HEK293 (cell line): ENCODE measurements at regions not wholly inside any gene's neighbourhood (a gene's known extent, or its start where the extent isn't known, plus 50 kb on each side); places are given as distances from the start of the nearest gene placed in this dataset.

Source experiments
- CTCF ChIA-PET: fragments of 350-600 bp; formaldehyde crosslinking; extraction: SDS; loops from one replicate; lab custom pipeline; 2021; ENCODE audit warnings: antibody characterized with exemption; lab: Yijun Ruan, JAX
- POLR2A ChIA-PET: fragments of 300-600 bp; formaldehyde crosslinking; extraction: SDS; loops from one replicate; lab custom pipeline; 2020; ENCODE audit warnings: antibody characterized with exemption, inconsistent platforms; lab: Yijun Ruan, JAX
- H3K27ac ChIP-seq: fragments of 200-500 bp; sonication (Bioruptor generic); 2 replicates; pipeline ENCODE4 v1.5.1; 2014; ENCODE audit warnings: low read depth, low read length, control low read depth, inconsistent platforms; ENCODE audit errors: extremely low read depth
- H3K36me3 ChIP-seq, 2 experiments: fragments of 200-500 bp in 1 of 2; sonication (Bioruptor generic) in 1 of 2; 1 replicate in 1 of 2; 2 replicates in 1 of 2; pipeline ENCODE4 v1.5.1; 2014 to 2017; ENCODE audit warnings: inconsistent platforms in 2 of 2, low read length in 2 of 2; ENCODE audit not compliant: control insufficient read depth in 2 of 2, insufficient read depth in 1 of 2
- H3K4me1 ChIP-seq: fragments of 200-500 bp; sonication (Bioruptor generic); 2 replicates; pipeline ENCODE4 v1.5.1; 2014; ENCODE audit warnings: mild to moderate bottlenecking, low read length, inconsistent platforms; ENCODE audit not compliant: control insufficient read depth, insufficient read depth
- H3K4me3 ChIP-seq: 2 replicates; pipeline ENCODE4 v1.5.1; 2011; ENCODE audit warnings: low read depth, mild to moderate bottlenecking, control low read depth, low read length, moderate library complexity
- H3K9me3 ChIP-seq: fragments of 200-500 bp; sonication (Bioruptor generic); 2 replicates; pipeline ENCODE4 v1.5.1; 2014; ENCODE audit warnings: low read depth, low read length, inconsistent platforms; ENCODE audit not compliant: control insufficient read depth, insufficient read depth
- AEBP2 ChIP-seq: fragments of 450-650 bp; formaldehyde crosslinking; IDR thresholded peaks from 2 replicates; pipeline ENCODE4 v1.5.1; 2016; ENCODE audit warnings: missing biosample characterization, missing genetic modification characterization, borderline replicate concordance
- ATF2 ChIP-seq: fragments of 450-650 bp; formaldehyde crosslinking; IDR thresholded peaks from 2 replicates; pipeline ENCODE4 v1.5.1; 2016; ENCODE audit warnings: missing biosample characterization, missing genetic modification characterization, low read depth
- FEZF1 ChIP-seq: fragments of 450-650 bp; formaldehyde crosslinking; IDR thresholded peaks from 2 replicates; pipeline ENCODE4 v1.5.1; 2016; ENCODE audit warnings: missing biosample characterization, missing genetic modification characterization
- HOXA7 ChIP-seq: sonication (generic); formaldehyde crosslinking; IDR thresholded peaks from 2 replicates; pipeline ENCODE4 v1.8.1; 2022; ENCODE audit warnings: missing genetic modification reagents, borderline replicate concordance
- HOXC10 ChIP-seq: sonication (generic); formaldehyde crosslinking; IDR thresholded peaks from 2 replicates; pipeline ENCODE4 v1.8.1; 2023; ENCODE audit warnings: mild to moderate bottlenecking, missing genetic modification reagents
- KLF1 ChIP-seq: fragments of 450-650 bp; formaldehyde crosslinking; IDR thresholded peaks from 2 replicates; pipeline ENCODE4 v1.5.1; 2016; ENCODE audit warnings: missing biosample characterization, missing genetic modification characterization
- KLF10 ChIP-seq: fragments of 450-650 bp; IDR thresholded peaks from 2 replicates; pipeline ENCODE4 v1.5.1; 2018; ENCODE audit warnings: missing biosample characterization, mild to moderate bottlenecking, missing genetic modification characterization
- PRDM4 ChIP-seq: fragments of 450-650 bp; formaldehyde crosslinking; IDR thresholded peaks from 2 replicates; pipeline ENCODE4 v1.5.1; 2017; ENCODE audit warnings: missing biosample characterization, missing genetic modification characterization
- TCF7L2 ChIP-seq: IDR thresholded peaks from 2 replicates; pipeline ENCODE4 v1.6.1; 2011; ENCODE audit warnings: low read depth, mild to moderate bottlenecking, inconsistent platforms, low read length, moderate library complexity, borderline replicate concordance
- ZFP37 ChIP-seq: fragments of 450-650 bp; formaldehyde crosslinking; IDR thresholded peaks from 2 replicates; pipeline ENCODE4 v1.5.1; 2016; ENCODE audit warnings: missing biosample characterization, missing genetic modification characterization
- ZNF138 ChIP-seq: fragments of 450-650 bp; formaldehyde crosslinking; IDR thresholded peaks from 2 replicates; pipeline ENCODE4 v1.5.1; 2016; ENCODE audit warnings: missing biosample characterization, missing genetic modification characterization, borderline replicate concordance
- ZNF140 ChIP-seq: fragments of 450-650 bp; formaldehyde crosslinking; IDR thresholded peaks from 2 replicates; pipeline ENCODE4 v1.5.1; 2016; ENCODE audit warnings: missing biosample characterization, missing genetic modification characterization
- ZNF146 ChIP-seq: fragments of 450-650 bp; formaldehyde crosslinking; IDR thresholded peaks from 2 replicates; pipeline ENCODE4 v1.5.1; 2016; ENCODE audit warnings: missing biosample characterization, missing genetic modification characterization
- ZNF157 ChIP-seq: fragments of 450-650 bp; formaldehyde crosslinking; IDR thresholded peaks from 2 replicates; pipeline ENCODE4 v1.5.1; 2016; ENCODE audit warnings: missing biosample characterization, missing genetic modification characterization
- ZNF214 ChIP-seq: fragments of 450-650 bp; formaldehyde crosslinking; IDR thresholded peaks from 2 replicates; pipeline ENCODE4 v1.5.1; 2017; ENCODE audit warnings: missing biosample characterization, mild to moderate bottlenecking, missing genetic modification characterization, borderline replicate concordance
- ZNF23 ChIP-seq: fragments of 450-650 bp; formaldehyde crosslinking; IDR thresholded peaks from 2 replicates; pipeline ENCODE4 v1.5.1; 2016; ENCODE audit warnings: missing biosample characterization, missing genetic modification characterization, borderline replicate concordance
- ZNF354C ChIP-seq: fragments of 450-650 bp; formaldehyde crosslinking; IDR thresholded peaks from 2 replicates; pipeline ENCODE4 v1.5.1; 2016; ENCODE audit warnings: missing biosample characterization, missing genetic modification characterization, low read depth, borderline replicate concordance
- ZNF433 ChIP-seq: fragments of 450-650 bp; formaldehyde crosslinking; IDR thresholded peaks from 2 replicates; pipeline ENCODE4 v1.5.1; 2016; ENCODE audit warnings: missing biosample characterization, missing genetic modification characterization, low read depth
- ZNF548 ChIP-seq: fragments of 450-650 bp; formaldehyde crosslinking; IDR thresholded peaks from 2 replicates; pipeline ENCODE4 v1.5.1; 2016; ENCODE audit warnings: missing biosample characterization, missing genetic modification characterization
- ZNF561 ChIP-seq: fragments of 450-650 bp; IDR thresholded peaks from 2 replicates; pipeline ENCODE4 v1.5.1; 2018; ENCODE audit warnings: missing biosample characterization, missing genetic modification characterization, borderline replicate concordance
- ZNF701 ChIP-seq: fragments of 450-650 bp; formaldehyde crosslinking; IDR thresholded peaks from 2 replicates; pipeline ENCODE4 v1.5.1; 2016; ENCODE audit warnings: missing biosample characterization, missing genetic modification characterization
- ZNF785 ChIP-seq: fragments of 450-650 bp; formaldehyde crosslinking; IDR thresholded peaks from 2 replicates; pipeline ENCODE4 v1.5.1; 2016; ENCODE audit warnings: missing biosample characterization, missing genetic modification characterization
- TF ChIP-seq, protein P1 (sequence below): fragments of 450-650 bp; formaldehyde crosslinking; IDR thresholded peaks from 2 replicates; pipeline ENCODE4 v1.5.1; 2016; ENCODE audit warnings: missing biosample characterization, missing genetic modification characterization
- TF ChIP-seq, protein P2 (sequence below): sonication (generic); formaldehyde crosslinking; IDR thresholded peaks from 2 replicates; pipeline ENCODE4 v1.8.1; 2022; ENCODE audit warnings: mild to moderate bottlenecking, moderate library complexity, missing genetic modification reagents

DNA sequence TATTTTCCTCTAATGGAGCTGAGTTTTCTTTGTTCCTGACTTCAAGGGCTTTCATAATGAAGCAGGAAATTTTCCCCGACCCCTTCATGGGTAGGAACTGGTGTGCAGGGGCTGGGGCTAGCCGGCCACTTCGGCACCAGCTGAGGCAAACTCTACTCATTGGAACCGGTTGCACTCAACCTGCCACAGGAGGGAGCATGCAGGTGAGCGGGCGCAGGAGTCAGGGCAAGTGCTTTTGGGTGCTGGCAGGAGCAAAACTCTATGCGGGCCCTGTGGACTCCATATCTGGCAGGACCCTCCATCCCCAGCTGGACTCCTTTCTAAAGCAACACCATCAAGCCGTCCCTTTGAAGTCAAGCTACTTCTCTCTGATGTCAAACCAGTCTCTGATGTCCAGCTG lies 244.2 kb downstream of the EPM2A start:
- no peak overlapping the region for H3K4me3 ChIP-seq
- H3K9me3 ChIP-seq: no peaks in the 10 kb centered on the region
- no peak overlapping the region for H3K27ac ChIP-seq
- ChIA-PET CTCF (no interaction called here), POLR2A (no interaction called here)
- H3K36me3 ChIP-seq: no peaks in the 10 kb centered on the region
- TF ChIP-seq PRDM4 (tag by site-specific recombination) (no peak), ATF2 (tag by site-specific recombination) (no peak), ZNF433 (no peak), ZNF701 (no peak), ZNF138 (no peak), ZNF561 (tag by site-specific recombination) (no peak), TCF7L2 (no peak), ZNF354C (tag by site-specific recombination) (no peak), ZNF23 (tag by site-specific recombination) (no peak), ZNF140 (tag by site-specific recombination) (no peak), ZFP37 (tag by site-specific recombination) (no peak), AEBP2 (tag by site-specific recombination) (no peak), ZNF157 (tag by site-specific recombination) (no peak), ZNF785 (tag by site-specific recombination) (no peak), HOXA7 (CRISPR knock-in tag) (no peak)
- TF ChIP-seq, protein P1, sequence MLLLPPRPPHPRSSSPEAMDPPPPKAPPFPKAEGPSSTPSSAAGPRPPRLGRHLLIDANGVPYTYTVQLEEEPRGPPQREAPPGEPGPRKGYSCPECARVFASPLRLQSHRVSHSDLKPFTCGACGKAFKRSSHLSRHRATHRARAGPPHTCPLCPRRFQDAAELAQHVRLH (tag by site-specific recombination): no peak
- H3K4me1 ChIP-seq: no peaks in the 10 kb centered on the region

DNA sequence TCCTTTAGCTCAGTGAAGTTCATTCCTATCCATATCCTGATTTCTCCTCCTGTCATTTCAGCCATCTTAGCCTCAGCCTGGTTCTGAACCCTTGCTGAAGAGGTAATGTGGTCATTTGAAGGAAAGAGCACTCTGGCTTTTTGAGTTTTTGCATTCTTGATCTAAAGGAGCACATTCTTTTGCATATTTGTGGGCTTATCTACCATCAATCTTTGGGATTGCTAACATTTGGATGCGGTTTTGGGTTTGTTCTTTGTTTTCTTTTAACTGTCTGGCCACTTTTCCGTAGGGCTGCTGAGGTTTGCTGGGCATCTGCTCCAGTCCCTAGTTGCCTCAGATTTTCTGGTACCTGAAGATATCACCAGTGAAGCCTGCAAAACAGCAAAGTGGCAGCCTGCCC lies 238.3 kb downstream of the EPM2A start:
- ChIA-PET POLR2A (no interaction called here), CTCF (interaction anchor here (0.8 kb wide), 1 partner anchor 12 kb away, joined by 5 read pairs; no protein-coding TSS in a partner anchor)
- Histone ChIP-seq H3K36me3 (no peaks in the 10 kb centered on the region), H3K9me3 (no peaks in the 10 kb centered on the region), H3K4me3 (no peak overlapping the region), H3K27ac (no peak overlapping the region), H3K4me1 (no peaks in the 10 kb centered on the region)
- TF ChIP-seq ZNF146 (tag by site-specific recombination) (no peak), ATF2 (tag by site-specific recombination) (no peak), ZNF548 (tag by site-specific recombination) (no peak), HOXC10 (CRISPR knock-in tag) (no peak), ZNF157 (tag by site-specific recombination) (no peak), FEZF1 (no peak), KLF1 (tag by site-specific recombination) (no peak), KLF10 (no peak), ZNF214 (no peak)
- TF ChIP-seq, protein P2, sequence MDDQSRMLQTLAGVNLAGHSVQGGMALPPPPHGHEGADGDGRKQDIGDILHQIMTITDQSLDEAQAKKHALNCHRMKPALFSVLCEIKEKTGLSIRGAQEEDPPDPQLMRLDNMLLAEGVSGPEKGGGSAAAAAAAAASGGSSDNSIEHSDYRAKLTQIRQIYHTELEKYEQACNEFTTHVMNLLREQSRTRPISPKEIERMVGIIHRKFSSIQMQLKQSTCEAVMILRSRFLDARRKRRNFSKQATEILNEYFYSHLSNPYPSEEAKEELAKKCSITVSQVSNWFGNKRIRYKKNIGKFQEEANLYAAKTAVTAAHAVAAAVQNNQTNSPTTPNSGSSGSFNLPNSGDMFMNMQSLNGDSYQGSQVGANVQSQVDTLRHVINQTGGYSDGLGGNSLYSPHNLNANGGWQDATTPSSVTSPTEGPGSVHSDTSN (CRISPR knock-in tag): no peak
